Fibroblast of skin of left biceps (primary cell): ENCODE measurements at regions not wholly inside any gene's neighbourhood (a gene's known extent, or its start where the extent isn't known, plus 50 kb on each side); places are given as distances from the start of the nearest gene placed in this dataset.

Experiments used
- DNase-seq, 2 experiments: peaks; one replicate each; pipeline ENCODE4 v3.0.0-alpha.2; 2013; ENCODE audit warnings: low read depth in 2 of 2

DNA sequence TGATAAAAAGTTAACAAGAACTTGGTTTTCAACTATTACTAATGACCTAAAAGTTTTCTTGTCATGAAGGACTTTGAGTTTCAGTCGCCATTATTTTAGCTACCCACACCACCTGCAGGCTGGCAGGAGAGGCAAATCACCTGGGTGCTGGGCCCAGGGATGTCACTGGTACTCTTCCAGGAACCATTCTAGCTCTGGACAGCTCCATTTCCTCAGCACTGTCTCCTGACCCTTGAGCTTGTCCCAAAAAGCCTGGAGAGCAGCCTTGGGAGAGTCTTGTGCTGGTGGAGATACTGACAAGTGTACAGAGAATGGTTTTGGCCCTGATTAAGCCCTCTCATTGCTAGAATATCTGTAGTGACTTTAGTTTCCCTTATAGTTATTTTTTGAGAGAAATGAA, 1924.1 kb upstream of the WWC1 start:
- DNase-seq: no peak

GRCh38 chr5:166369346-166369745, 1922.1 kb upstream of the WWC1 start:
- no peak for DNase-seq

- no peak for DNase-seq
These were observed 1921.6 kb upstream of the WWC1 start for GRCh38 chr5:166369807-166370206.

DNA sequence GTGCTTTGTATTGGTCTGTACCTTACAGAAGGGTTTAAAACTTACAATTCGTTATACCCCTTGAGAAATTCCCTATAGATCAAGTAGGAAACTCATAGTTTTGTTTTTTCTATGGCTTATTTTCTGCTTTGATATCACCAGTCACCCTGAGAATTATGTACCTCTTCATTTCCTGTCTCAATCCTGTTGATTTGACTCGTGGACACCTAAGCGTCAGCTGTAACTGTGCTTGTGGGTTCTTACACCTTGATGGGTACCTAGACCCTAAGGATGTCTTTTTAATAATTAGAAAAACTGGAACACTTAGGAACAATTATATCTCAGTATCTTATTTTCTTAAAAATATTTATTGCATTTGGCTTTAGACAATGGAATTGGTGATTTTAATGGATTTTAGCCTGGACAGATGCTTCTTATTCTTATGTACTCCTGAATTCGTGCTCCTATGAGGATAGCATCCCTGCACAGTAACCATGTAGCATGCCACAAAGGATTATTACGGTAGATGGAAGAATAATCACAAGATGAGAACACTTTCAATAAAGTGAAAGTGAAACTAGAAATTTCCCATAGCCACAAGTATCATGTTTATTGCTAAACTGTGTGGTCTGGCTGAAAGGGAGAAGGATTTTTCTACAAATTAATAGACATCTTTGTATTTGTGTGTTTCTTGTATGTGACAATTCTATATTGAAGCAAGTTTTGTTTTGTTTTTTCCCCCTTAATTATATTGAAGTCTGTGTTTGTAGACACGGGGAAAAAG, 1920.3 kb upstream of the WWC1 start:
- DNase-seq: no peak

DNA sequence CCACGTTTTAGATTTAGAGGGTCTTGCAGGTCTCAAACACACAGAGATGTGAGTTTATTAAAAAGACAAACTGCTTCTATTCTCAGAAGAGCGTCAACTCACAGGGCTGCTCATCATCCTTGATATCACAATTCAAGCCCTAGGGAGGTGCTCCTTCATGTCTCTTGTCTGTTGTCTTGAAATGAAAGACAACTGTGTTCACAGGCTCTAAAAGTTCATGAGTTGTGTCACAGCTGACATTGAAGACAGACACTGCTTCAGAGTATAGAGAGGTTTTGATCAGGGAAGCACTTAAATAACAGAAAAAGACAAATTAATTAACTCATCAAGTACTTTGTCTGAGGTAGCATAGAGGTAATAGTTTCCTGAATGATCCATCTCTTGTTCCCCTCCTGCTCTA, 1917.6 kb upstream of the WWC1 start:
- no peak for DNase-seq

DNA sequence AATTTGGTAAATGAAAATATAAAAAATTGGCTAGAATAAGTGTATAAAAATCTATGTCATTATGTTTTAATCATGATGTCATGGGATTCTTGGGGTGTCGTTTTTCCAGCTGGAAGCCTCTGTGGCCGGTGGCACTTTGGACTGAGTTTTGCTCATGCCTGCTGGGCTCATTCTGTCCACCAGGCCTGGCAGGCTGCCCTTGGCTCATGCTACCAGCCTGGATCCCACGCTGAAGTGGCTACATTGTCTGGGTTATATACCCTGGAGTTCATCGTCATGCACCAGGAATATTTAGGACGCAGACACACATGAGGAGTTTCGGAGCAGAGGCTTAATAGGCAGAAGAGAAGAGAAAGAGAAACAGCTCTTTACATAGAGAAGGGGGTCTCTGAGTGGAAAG, 1913.7 kb upstream of the WWC1 start:
- DNase-seq: no peak

DNA sequence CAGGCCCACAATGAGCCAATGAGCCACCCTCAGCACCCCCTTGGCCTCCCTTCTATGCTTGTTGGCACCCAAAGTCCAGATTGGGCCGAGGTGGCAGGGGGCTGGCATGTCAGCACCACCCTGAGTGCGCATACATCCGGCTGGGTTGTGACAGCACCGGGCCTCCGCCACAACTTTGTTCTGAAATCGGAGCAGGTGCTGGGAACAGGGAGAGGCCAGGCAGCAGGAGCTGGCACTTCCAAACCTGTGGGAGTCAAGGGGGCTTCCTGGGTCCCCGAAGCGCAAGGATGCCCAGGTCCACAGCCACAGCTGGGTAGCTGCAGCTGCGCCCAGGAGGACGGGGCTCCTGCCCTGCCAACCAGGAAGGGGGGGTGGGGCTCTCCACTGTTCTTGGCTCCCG, 1911.9 kb upstream of the WWC1 start:
- DNase-seq: no peak

DNA sequence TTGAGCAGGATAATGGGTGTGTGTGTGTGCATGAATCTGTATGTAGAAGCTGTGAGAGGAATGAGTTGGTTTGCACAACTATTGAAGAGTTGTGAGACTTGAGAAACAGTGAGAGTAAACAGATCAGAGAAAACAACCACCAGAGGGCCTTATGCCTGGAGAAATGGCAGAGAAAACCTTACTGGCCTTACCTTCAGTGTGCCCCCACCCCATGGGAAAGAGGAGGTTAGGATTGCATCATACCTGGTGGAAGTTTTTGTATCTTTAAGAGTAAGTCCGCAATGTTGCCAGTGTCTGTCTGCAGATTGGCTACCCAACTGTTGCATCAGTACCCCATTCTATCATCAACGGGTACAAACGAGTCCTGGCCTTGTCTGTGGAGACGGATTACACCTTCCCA, 1909.4 kb upstream of the WWC1 start:
- no peak for DNase-seq

DNA sequence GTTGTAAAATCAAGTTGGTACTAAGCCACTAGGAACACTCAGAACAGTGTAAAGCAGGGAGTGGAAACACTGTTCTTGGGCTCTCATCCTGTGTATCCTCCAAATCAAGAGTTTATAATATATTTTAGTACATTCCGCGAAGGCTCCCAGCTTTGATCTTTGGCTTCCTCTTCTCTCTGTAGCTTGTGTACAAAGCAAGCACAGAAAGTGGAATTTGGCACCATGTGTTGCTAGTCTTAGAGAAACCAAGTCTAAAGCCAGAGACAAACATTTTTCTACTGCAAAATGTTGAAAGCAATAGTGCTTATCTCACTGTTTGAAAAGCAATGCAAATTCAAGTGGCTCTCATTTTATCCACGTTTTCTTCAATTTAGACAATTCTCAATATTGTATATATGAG, 1893.3 kb upstream of the WWC1 start:
- DNase-seq: no peak

GRCh38 chr5:166399781-166400180, 1891.7 kb upstream of the WWC1 start:
- DNase-seq: no peak

DNA sequence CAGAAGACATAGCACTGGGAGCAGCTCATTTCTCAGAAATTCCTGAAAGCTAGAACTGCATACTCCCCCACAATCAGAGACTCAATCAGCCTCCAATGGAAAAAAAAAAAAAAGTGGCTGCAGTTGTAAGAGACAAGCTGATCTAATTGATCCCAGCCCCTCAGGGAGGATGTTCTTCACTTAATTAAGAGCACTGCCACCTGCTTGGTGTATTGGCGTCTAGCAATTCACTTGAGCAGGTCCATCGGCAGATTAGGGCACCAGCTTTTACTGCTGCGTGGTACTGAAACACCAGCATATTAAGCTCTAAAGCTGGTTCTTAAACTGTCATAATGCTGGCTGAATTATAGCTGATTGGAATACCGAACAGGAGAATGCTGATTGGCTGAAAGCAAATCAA, 1890.1 kb upstream of the WWC1 start:
- DNase-seq: no peak

- DNase-seq: no peak
These were observed 1879.3 kb upstream of the WWC1 start for GRCh38 chr5:166412191-166412590.

DNA sequence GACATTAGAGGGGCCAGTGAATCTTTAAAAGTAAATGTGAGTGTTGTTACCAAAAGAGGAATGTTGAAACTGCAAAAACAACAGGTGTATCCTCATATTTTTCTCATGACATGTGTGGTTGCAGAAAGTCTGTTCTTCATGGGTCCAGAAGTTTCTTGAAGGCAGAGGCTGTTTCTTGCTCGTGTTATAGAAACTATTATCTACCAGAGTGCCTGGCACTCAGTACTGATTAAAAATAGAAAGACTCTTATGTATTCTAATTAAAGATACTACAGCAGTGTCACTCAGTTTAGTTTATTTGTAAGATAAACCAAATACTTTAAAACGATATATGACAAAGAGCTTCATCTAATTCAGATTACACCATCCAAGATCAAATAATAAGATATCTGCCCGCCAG, 1864.2 kb upstream of the WWC1 start:
- no peak for DNase-seq

GRCh38 chr5:166428264-166428803, 1863.1 kb upstream of the WWC1 start:
- no peak for DNase-seq

GRCh38 chr5:166430491-166431319, 1860.7 kb upstream of the WWC1 start:
- no peak for DNase-seq

DNA sequence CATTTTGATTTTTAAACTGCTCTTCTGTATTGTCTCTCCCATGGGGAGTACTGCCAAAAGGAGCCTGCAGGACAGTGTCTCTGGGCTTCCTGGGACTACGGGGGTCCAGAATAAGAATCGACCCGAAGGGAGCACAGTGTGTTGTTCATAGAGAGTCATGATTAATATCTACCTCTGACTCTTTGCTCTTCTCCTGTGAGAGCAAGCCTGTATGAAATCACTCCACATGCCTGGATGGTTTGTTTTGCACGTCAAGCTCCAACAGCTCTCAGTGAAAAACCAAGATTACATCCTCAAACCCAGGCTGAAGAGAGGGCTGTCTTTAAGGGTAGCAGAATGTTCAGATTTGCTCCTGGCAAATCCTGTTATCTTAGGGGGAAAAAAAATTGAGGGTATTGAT, 1860.0 kb upstream of the WWC1 start:
- no peak for DNase-seq

DNA sequence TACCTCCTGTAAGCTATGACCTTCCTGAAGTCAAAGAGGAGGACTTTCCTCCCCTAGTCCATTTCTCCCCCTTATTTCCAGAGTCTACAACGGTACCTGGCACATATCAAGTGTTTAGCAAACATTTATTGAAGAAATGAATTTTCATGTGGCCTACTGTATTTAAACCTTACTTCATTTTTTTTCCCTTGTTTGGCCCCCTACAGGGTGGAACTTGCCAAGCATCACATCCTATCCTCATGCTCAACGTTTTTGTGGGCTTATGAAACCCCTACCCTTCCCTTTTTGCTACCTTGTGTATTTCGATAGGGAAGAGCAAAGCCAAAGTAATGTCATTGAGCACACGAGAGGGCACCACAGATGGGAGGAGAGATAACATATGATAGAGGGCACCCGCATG, 1857.8 kb upstream of the WWC1 start:
- DNase-seq: no peak

GRCh38 chr5:166436872-166437271, 1854.6 kb upstream of the WWC1 start:
- DNase-seq: peak; percentile 58 to 61

DNA sequence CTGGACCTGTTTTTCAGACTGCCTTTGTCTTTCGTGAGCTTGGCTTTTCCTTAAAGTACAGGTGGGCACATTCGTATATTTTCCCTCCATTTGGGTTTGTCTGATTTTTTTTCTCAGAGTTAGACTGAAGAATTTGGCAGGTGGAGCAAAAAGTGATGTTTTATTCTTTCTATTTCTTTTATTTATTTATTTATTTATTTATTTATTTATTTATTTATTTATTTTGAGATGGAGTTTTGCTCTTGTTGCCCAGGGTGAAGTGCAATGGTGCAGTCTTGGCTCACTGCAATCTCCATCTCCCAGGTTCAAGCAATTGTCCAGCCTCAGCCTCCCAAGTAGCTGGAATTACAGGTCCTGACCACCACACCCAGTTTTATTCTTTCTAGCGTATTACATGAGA, 1805.1 kb upstream of the WWC1 start:
- no peak for DNase-seq

DNA sequence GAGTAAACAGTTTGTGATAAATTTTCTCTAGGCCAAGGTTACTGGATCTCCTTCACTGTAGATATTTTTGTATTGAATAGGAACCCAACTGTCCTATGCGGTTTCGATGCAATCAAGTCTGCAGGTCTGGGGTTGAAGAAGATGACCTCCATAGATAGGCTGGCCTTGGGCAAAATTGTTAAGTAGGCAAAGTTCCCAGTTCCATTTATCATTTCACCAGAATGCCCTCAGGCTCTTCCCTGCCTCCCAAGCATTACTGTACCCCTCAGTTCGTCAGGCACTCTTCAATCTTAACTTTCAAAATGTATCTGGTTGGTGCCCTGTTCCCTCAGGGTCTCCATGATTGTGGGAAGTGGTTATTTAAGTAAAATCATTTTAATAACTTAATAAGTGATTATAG, 1802.9 kb upstream of the WWC1 start:
- DNase-seq: no peak

- DNase-seq: no peak
These were observed 1798.4 kb upstream of the WWC1 start for GRCh38 chr5:166493040-166493439.

DNA sequence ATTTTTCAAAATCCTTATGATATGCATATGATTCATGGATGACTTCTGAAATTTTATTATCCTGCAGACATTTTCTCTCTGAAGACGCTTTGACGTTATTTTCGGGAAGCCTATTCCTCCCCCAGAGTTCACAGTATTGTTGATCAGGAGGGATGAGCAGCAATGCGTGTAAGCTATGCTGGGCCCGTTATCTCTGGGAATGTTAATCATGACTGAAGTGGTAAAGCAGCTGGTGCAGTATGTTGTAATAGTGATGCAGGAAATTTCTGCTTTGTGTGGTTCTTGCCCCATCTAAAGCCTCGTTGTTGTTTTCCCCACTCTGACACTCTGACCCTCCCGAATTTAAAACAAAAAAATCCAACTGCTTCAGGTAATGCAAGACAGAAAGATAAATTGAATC, 1797.8 kb upstream of the WWC1 start:
- no peak for DNase-seq

GRCh38 chr5:166497496-166498104, 1793.8 kb upstream of the WWC1 start:
- DNase-seq: no peak
